ENCODE measurements at regions not wholly inside any gene's neighbourhood (a gene's known extent, or its start where the extent isn't known, plus 50 kb on each side); places are given as distances from the start of the nearest gene placed in this dataset.

- DNase-seq = no peak
These were observed 50.2 kb upstream of the SIRPG start for GRCh38 chr20:1707588-1708449.

Measured in stimulated activated CD4-positive, alpha-beta T cell treated with anti-CD3 and anti-CD28 coated beads, Interleukin-15, amount 100 ng/mL, for 24 hours (primary cell).